HCT116 (cell line): ENCODE measurements at regions not wholly inside any gene's neighbourhood (a gene's known extent, or its start where the extent isn't known, plus 50 kb on each side); places are given as distances from the start of the nearest gene placed in this dataset.

Experiments used
- ATAC-seq: fragments of 200-7000 bp; cut with Tn5 transposase; 2 replicates; pipeline ENCODE4 v1.9.1; 2020; ENCODE audit warnings: mild to moderate bottlenecking, moderate library complexity
- BruUV-seq: library from RNA; stranded (reverse); fragments of 400-500 nt; replicated peaks from 2 replicates; lab custom pipeline; 2021; lab: Mats Ljungman, UMichigan
- CTCF ChIA-PET: fragments of 300-600 bp; sonication (Branson Sonifier 250); formaldehyde crosslinking; loops from one replicate; lab custom pipeline; 2021; ENCODE audit warnings: antibody characterized with exemption; lab: Charles Lee
- POLR2A ChIA-PET: fragments of 300-600, 350-600 bp; sonication (Branson Sonifier 250); formaldehyde crosslinking; loops from one replicate; lab custom pipeline; 2021; ENCODE audit warnings: antibody characterized with exemption; lab: Charles Lee
- RAD21 ChIA-PET, 2 experiments: fragments of 300-600 bp; sonication (Branson Sonifier 250); formaldehyde crosslinking; loops; one replicate each; lab custom pipeline; 2023; ENCODE audit warnings: low total read pairs in 2 of 2; ENCODE audit not compliant: uncharacterized antibody in 2 of 2, unreplicated experiment in 2 of 2, low non-redundant PET in 1 of 2; lab: Charles Lee
- DNase-seq: peaks from one replicate; pipeline ENCODE4 v3.0.0-alpha.2; 2010; ENCODE audit warnings: low read depth, low spot score
- H2AFZ ChIP-seq: fragments of 200-600 bp; shearing (Covaris generic), sonication (generic); 2 replicates; pipeline ENCODE4 v1.6.1; 2017; ENCODE audit warnings: low read depth, mixed run types, mixed read lengths, antibody characterized with exemption, low read length; ENCODE audit not compliant: poor library complexity, severe bottlenecking
- H3K27ac ChIP-seq: 2 replicates; pipeline ENCODE4 v1.5.1; 2012; ENCODE audit warnings: low read depth, low read length
- H3K27me3 ChIP-seq: fragments of 200-600 bp; sonication (generic); 2 replicates; pipeline ENCODE4 v1.6.1; 2016; ENCODE audit warnings: mixed run types, low read length, mixed read lengths; ENCODE audit not compliant: insufficient read depth
- H3K36me3 ChIP-seq, 2 experiments: fragments of 200-500 bp in 1 of 2; fragments of 200-600 bp in 1 of 2; sonication (Bioruptor generic) in 1 of 2; sonication (generic) in 1 of 2; 2 replicates each; pipeline versions ENCODE4 v1.5.1 to v1.6.1; 2014 to 2016; ENCODE audit warnings: low read length in 2 of 2, inconsistent platforms in 1 of 2, mixed read lengths in 1 of 2, mixed run types in 1 of 2; ENCODE audit not compliant: insufficient read depth in 2 of 2, control insufficient read depth in 1 of 2
- H3K4me1 ChIP-seq, 2 experiments: fragments of 200-600 bp in 1 of 2; sonication (generic) in 1 of 2; 2 replicates each; pipeline versions ENCODE4 v1.5.1 to v1.6.1; 2012 to 2017; ENCODE audit warnings: low read length in 2 of 2, inconsistent platforms in 1 of 2, mild to moderate bottlenecking in 1 of 2, mixed read lengths in 1 of 2, mixed run types in 1 of 2, moderate library complexity in 1 of 2; ENCODE audit not compliant: insufficient read depth in 2 of 2, control insufficient read depth in 1 of 2
- H3K4me2 ChIP-seq: fragments of 200-600 bp; sonication (generic); 2 replicates; pipeline ENCODE4 v1.6.1; 2017; ENCODE audit warnings: mixed run types, low read length, mixed read lengths
- H3K4me3 ChIP-seq, 2 experiments: fragments of 200-600 bp in 1 of 2; sonication (generic) in 1 of 2; replicated peaks in 1 of 2; 2 replicates each; pipeline ENCODE4 v1.5.1; 2011 to 2016; ENCODE audit warnings: low read length in 2 of 2, control low read depth in 1 of 2, low read depth in 1 of 2, mild to moderate bottlenecking in 1 of 2, mixed read lengths in 1 of 2, mixed run types in 1 of 2
- H3K79me2 ChIP-seq: fragments of 200-600 bp; sonication (generic); 2 replicates; pipeline ENCODE4 v1.6.1; 2017; ENCODE audit warnings: mild to moderate bottlenecking, mixed run types, low read length, moderate library complexity, mixed read lengths; ENCODE audit not compliant: insufficient read depth
- H3K9ac ChIP-seq: fragments of 200-600 bp; sonication (generic); 2 replicates; pipeline ENCODE4 v1.6.1; 2016; ENCODE audit warnings: low read length, mixed read lengths
- H3K9me2 ChIP-seq: fragments of 200-600 bp; sonication (generic), shearing (Covaris generic); 2 replicates; pipeline ENCODE4 v1.6.1; 2017; ENCODE audit warnings: mixed run types, mild to moderate bottlenecking, moderate library complexity; ENCODE audit not compliant: insufficient read depth
- H3K9me3 ChIP-seq, 2 experiments: fragments of 200-500 bp in 1 of 2; fragments of 200-600 bp in 1 of 2; sonication (Bioruptor generic) in 1 of 2; sonication (generic) in 1 of 2; 2 replicates each; pipeline ENCODE4 v1.6.1; 2014 to 2017; ENCODE audit warnings: low read length in 2 of 2, mixed read lengths in 2 of 2, inconsistent platforms in 1 of 2, low read depth in 1 of 2, mild to moderate bottlenecking in 1 of 2, mixed run types in 1 of 2, moderate library complexity in 1 of 2; ENCODE audit not compliant: control insufficient read depth in 1 of 2, insufficient read depth in 1 of 2
- H4K20me1 ChIP-seq: fragments of 200-600 bp; sonication (generic), shearing (Covaris generic); 2 replicates; pipeline ENCODE4 v1.6.1; 2017; ENCODE audit warnings: mixed run types, mild to moderate bottlenecking, moderate library complexity; ENCODE audit not compliant: insufficient read depth
- ATF3 ChIP-seq: IDR thresholded peaks from 2 replicates; pipeline ENCODE4 v1.6.1; 2012
- CBX3 ChIP-seq: IDR thresholded peaks from 2 replicates; pipeline ENCODE4 v1.6.1; 2012; ENCODE audit warnings: low read depth
- ELF1 ChIP-seq: IDR thresholded peaks from 2 replicates; pipeline ENCODE4 v1.6.1; 2012; ENCODE audit warnings: low read depth, borderline replicate concordance
- POLR2A ChIP-seq: IDR thresholded peaks from 2 replicates; pipeline ENCODE4 v1.7.0; 2011; ENCODE audit warnings: borderline replicate concordance; ENCODE audit not compliant: insufficient read depth, insufficient read length; ENCODE audit errors: extremely low read depth
- POLR2AphosphoS5 ChIP-seq: IDR thresholded peaks from 2 replicates; pipeline ENCODE4 v1.6.1; 2011; ENCODE audit warnings: mild to moderate bottlenecking, low read depth, low read length, moderate library complexity
- SP1 ChIP-seq: IDR thresholded peaks from 2 replicates; pipeline ENCODE4 v1.6.1; 2012; ENCODE audit warnings: low read depth
- SRF ChIP-seq: IDR thresholded peaks from 2 replicates; pipeline ENCODE4 v1.6.1; 2012; ENCODE audit warnings: low read depth
- YY1 ChIP-seq: IDR thresholded peaks from 2 replicates; pipeline ENCODE4 v1.6.1; 2011; ENCODE audit warnings: low read length, low read depth, moderate library complexity, mild to moderate bottlenecking; ENCODE audit not compliant: insufficient replicate concordance; ENCODE audit errors: extremely low read depth
- ZBTB33 ChIP-seq: IDR thresholded peaks from 2 replicates; pipeline ENCODE4 v1.6.1; 2011; ENCODE audit warnings: mild to moderate bottlenecking, low read length, moderate library complexity; ENCODE audit not compliant: insufficient replicate concordance; ENCODE audit errors: extremely low read depth
- ZNF274 ChIP-seq: fragments of 200-500 bp; sonication (Bioruptor generic); IDR thresholded peaks from 2 replicates; pipeline ENCODE4 v1.6.1; 2014; ENCODE audit warnings: mild to moderate bottlenecking, low read depth, low read length, inconsistent platforms
- intact Hi-C: fragments of 100-400 bp; cut with micrococcal nuclease; formaldehyde crosslinking; loops from 2 replicates; pipeline ENCODE4 v1.10.0; 2022
- TF ChIP-seq, protein P1 (sequence below): IDR thresholded peaks from 2 replicates; pipeline ENCODE4 v1.6.1; 2012; ENCODE audit warnings: low read depth

- TF ChIP-seq ZBTB33 (no peak), SP1 (no peak), CBX3 (no peak)
- TF ChIP-seq, all 23 proteins: peak for 0
Measured at GRCh38 chr7:88540012-88540411, 219.5 kb upstream of the ZNF804B start (continued).

GRCh38 chr7:88539518-88539917 is 220.0 kb upstream of the ZNF804B start:
- no peak overlapping the region for H3K27ac ChIP-seq
- H2AFZ ChIP-seq: no peak overlapping the region
- ChIA-PET RAD21 (no interaction called here), POLR2A (no interaction called here), CTCF (no interaction called here)
- H3K4me2 ChIP-seq: no peak overlapping the region
- no peaks in the 10 kb centered on the region for H3K9me2 ChIP-seq
- TF ChIP-seq SRF: no peak
- intact Hi-C loops: no loop called here
- ATAC-seq (no peak), DNase-seq (no peak)
- H3K79me2 ChIP-seq: no peaks in the 10 kb centered on the region
- no TSS peak for BruUV-seq
- no peaks in the 10 kb centered on the region for H4K20me1 ChIP-seq
- no peak overlapping the region for H3K9ac ChIP-seq
- no peaks in the 10 kb centered on the region for H3K4me1 ChIP-seq
- H3K9me3 ChIP-seq: no peaks in the 10 kb centered on the region
- no peak overlapping the region for H3K4me3 ChIP-seq
- H3K27me3 ChIP-seq: no peaks in the 10 kb centered on the region; the same call in 1 of the 2 replicates
- H3K36me3 ChIP-seq: no peaks in the 10 kb centered on the region

DNA sequence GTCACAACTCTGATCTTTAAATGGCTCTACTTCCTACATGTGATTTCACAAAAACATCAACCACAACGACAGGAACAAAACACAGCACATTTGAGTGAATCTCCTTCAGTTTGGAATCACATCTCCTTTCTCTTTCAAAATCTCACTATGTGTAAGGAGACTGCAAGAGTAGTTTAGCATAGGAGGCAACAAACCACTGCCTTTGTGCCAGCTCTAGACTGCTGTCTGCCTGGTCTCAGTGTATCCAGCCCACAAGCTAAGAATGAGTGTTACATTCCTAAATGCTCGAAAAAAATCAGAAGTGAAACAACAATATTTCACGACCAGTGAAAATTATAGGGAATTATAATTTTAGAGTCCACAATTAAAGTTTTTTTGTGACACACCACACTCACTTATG is 217.0 kb upstream of the STEAP4 start:
- intact Hi-C loops: no loop called here
- POLR2A ChIA-PET: no interaction called here
- Histone ChIP-seq H4K20me1 (no peaks in the 10 kb centered on the region), H3K4me1 (no peaks in the 10 kb centered on the region), H3K79me2 (no peaks in the 10 kb centered on the region), H3K4me2 (no peak overlapping the region), H3K9me3 (no peaks in the 10 kb centered on the region), H2AFZ (no peak overlapping the region), H3K27ac (no peak overlapping the region), H3K9ac (no peak overlapping the region), H3K4me3 (no peak overlapping the region), H3K27me3 (no peaks in the 10 kb centered on the region; the same call in 1 of the 2 replicates), H3K9me2 (no peaks in the 10 kb centered on the region), H3K36me3 (no peaks in the 10 kb centered on the region)
- RAD21 ChIA-PET: no interaction called here
- no TSS peak for BruUV-seq
- ATAC-seq: no peak
- DNase-seq: no peak
- CTCF ChIA-PET: no interaction called here
- TF ChIP-seq ZNF274: no peak
- TF ChIP-seq YY1: no peak
- TF ChIP-seq ELF1: no peak
- no peak for TF ChIP-seq POLR2AphosphoS5
- TF ChIP-seq ATF3: no peak
- TF ChIP-seq, protein P1, sequence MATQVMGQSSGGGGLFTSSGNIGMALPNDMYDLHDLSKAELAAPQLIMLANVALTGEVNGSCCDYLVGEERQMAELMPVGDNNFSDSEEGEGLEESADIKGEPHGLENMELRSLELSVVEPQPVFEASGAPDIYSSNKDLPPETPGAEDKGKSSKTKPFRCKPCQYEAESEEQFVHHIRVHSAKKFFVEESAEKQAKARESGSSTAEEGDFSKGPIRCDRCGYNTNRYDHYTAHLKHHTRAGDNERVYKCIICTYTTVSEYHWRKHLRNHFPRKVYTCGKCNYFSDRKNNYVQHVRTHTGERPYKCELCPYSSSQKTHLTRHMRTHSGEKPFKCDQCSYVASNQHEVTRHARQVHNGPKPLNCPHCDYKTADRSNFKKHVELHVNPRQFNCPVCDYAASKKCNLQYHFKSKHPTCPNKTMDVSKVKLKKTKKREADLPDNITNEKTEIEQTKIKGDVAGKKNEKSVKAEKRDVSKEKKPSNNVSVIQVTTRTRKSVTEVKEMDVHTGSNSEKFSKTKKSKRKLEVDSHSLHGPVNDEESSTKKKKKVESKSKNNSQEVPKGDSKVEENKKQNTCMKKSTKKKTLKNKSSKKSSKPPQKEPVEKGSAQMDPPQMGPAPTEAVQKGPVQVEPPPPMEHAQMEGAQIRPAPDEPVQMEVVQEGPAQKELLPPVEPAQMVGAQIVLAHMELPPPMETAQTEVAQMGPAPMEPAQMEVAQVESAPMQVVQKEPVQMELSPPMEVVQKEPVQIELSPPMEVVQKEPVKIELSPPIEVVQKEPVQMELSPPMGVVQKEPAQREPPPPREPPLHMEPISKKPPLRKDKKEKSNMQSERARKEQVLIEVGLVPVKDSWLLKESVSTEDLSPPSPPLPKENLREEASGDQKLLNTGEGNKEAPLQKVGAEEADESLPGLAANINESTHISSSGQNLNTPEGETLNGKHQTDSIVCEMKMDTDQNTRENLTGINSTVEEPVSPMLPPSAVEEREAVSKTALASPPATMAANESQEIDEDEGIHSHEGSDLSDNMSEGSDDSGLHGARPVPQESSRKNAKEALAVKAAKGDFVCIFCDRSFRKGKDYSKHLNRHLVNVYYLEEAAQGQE: no peak
- TF ChIP-seq POLR2A: no peak
